HG03521 (cell line): ENCODE measurements at regions not wholly inside any gene's neighbourhood (a gene's known extent, or its start where the extent isn't known, plus 50 kb on each side); places are given as distances from the start of the nearest gene placed in this dataset.
"Not testable (repeated sequence)": the region's sequence is repeated elsewhere in the genome, so short reads cannot be mapped to it uniquely, and the experiment has no call there.

ENCODE experiments used
- ATAC-seq: cut with Tn5 transposase; IDR thresholded peaks from one replicate; pipeline ENCODE4 v1.9.1; 2021; ENCODE audit warnings: mild to moderate bottlenecking, moderate library complexity; ENCODE audit not compliant: unreplicated experiment

GRCh38 chr3:176873261-176873660 lies 324.0 kb downstream of the TBL1XR1 start:
- no peak for ATAC-seq

GRCh38 chr3:176872771-176873209 lies 324.5 kb downstream of the TBL1XR1 start:
- ATAC-seq = peak; percentile 94

GRCh38 chr3:176870451-176870850 lies 326.8 kb downstream of the TBL1XR1 start:
- ATAC-seq = no peak

- no peak for ATAC-seq
Observed at GRCh38 chr3:176867681-176868663, 329.3 kb downstream of the TBL1XR1 start.

- ATAC-seq = no peak
Observed at GRCh38 chr3:176861137-176861536, 336.1 kb downstream of the TBL1XR1 start.

- ATAC-seq = no peak
Observed at GRCh38 chr3:176856721-176857120, 340.6 kb downstream of the TBL1XR1 start.

GRCh38 chr3:176855901-176856486 lies 341.3 kb downstream of the TBL1XR1 start:
- ATAC-seq = no peak

GRCh38 chr3:176855213-176855612 lies 342.1 kb downstream of the TBL1XR1 start:
- no peak for ATAC-seq

- ATAC-seq = no peak
Observed at GRCh38 chr3:176850498-176850897, 346.8 kb downstream of the TBL1XR1 start.

GRCh38 chr3:176848431-176849214 lies 348.7 kb downstream of the TBL1XR1 start:
- no peak for ATAC-seq

- ATAC-seq = no peak
Observed at GRCh38 chr3:176842914-176843313, 354.4 kb downstream of the TBL1XR1 start.

- ATAC-seq = no peak
Observed at GRCh38 chr3:176840641-176841286, 356.5 kb downstream of the TBL1XR1 start.

- ATAC-seq = no peak
Observed at GRCh38 chr3:176839901-176840300, 357.4 kb downstream of the TBL1XR1 start.

- ATAC-seq = no peak
Observed at GRCh38 chr3:176839466-176839865, 357.8 kb downstream of the TBL1XR1 start.

- ATAC-seq = not testable (repeated sequence)
Observed at GRCh38 chr3:176827244-176827643, 370.0 kb downstream of the TBL1XR1 start.

- no peak for ATAC-seq
Observed at GRCh38 chr3:176824811-176825210, 372.5 kb downstream of the TBL1XR1 start.

- no peak for ATAC-seq
Observed at GRCh38 chr3:176820764-176821163, 376.5 kb downstream of the TBL1XR1 start.

- no peak for ATAC-seq
Observed at GRCh38 chr3:176816937-176817336, 380.3 kb downstream of the TBL1XR1 start.

- peak; percentile 93 for ATAC-seq
Observed at GRCh38 chr3:176814285-176814684, 383.0 kb downstream of the TBL1XR1 start.

GRCh38 chr3:176807938-176808337 lies 389.3 kb downstream of the TBL1XR1 start:
- no peak for ATAC-seq

- ATAC-seq = no peak
Observed at GRCh38 chr3:176799675-176800074, 397.6 kb downstream of the TBL1XR1 start.
